ENCODE measurements at regions not wholly inside any gene's neighbourhood (a gene's known extent, or its start where the extent isn't known, plus 50 kb on each side); places are given as distances from the start of the nearest gene placed in this dataset.

DNA sequence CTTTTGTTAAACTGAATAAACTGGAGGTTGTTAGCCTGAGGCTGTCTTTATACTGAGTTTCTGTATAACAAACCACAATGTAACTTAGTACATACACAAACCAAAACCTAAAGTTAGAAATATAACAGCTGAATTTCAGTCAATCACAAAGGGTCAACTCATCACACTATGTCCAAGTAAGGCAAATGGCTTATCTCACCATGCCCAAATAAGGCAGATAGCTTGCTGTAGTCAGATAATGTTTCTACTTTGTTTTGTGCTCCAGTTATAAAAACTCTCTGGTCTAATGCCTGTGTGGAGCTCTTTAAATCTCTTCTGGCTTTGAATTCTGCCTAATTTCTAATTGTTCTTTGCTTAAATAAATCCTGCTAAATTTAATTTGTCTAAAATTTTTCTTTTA, 1323.4 kb upstream of the ATXN8OS start:
- TF ChIP-seq CTCF (conservative IDR thresholded peaks at IDR 0.05 in 1 of 2, IDR thresholded peaks at IDR 0.05 in 1 of 2; ENCODE audit: low read depth in 1 of 2, low read length in 2 of 2) (no peak), EZH2 (IDR thresholded peaks at IDR 0.05; ENCODE audit: low read length, missing control alignments) (no peak)

Measured in fibroblast of lung (primary cell).